Skeletal muscle cell (primary cell): ENCODE measurements at regions not wholly inside any gene's neighbourhood (a gene's known extent, or its start where the extent isn't known, plus 50 kb on each side); places are given as distances from the start of the nearest gene placed in this dataset.
"Not testable (repeated sequence)": the region's sequence is repeated elsewhere in the genome, so short reads cannot be mapped to it uniquely, and the experiment has no call there.

ENCODE experiments used
- DNase-seq: peaks from one replicate; pipeline ENCODE4 v3.0.0-alpha.2; 2010; ENCODE audit warnings: low read depth
- H3K4me3 ChIP-seq: 2 replicates; pipeline ENCODE4 v1.5.1; 2011; ENCODE audit warnings: low read depth, mild to moderate bottlenecking, control low read depth, low read length, moderate library complexity

DNA sequence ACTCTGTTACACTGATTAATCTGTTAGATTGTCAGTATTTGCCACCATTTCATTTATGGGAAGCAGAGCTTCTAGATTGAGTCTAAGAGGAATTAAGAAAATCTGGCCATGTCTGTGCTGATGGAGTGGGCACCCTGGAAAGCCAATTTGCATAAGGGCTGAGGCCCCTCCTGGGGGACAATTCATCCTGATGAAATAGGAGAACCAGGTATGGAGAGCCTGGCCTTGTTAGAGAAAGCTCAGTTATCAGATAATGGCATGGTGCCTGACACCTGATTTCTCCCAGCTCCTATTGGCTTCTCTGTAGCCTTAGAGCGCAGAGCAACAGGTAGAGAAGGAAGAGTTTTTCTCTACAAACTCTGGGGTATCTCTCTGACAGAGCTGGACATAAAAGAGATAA, 114.2 kb downstream of the EBLN2 start:
- H3K4me3 ChIP-seq, result no peak overlapping the region
- DNase-seq, result no peak

DNA sequence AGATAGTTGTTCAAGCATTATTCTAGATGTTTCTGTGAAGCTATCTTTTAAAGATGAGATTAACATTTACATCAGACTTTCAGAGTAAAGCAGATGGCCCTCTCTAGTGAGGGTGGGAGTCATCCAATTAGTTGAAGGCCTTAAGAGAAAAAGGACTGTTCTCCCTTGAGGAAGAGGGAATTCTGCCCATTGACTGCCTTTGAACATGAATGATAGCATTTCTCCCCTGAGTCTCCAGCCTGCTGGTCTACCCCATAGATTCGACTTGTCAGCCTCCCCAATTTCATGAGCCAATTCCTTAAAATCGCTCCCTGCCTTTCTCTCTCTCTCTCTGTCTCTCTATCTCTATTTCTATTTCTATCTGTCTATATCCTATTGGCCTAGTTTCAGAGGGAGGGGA, 115.5 kb downstream of the EBLN2 start:
- H3K4me3 ChIP-seq, result no peak overlapping the region

DNA sequence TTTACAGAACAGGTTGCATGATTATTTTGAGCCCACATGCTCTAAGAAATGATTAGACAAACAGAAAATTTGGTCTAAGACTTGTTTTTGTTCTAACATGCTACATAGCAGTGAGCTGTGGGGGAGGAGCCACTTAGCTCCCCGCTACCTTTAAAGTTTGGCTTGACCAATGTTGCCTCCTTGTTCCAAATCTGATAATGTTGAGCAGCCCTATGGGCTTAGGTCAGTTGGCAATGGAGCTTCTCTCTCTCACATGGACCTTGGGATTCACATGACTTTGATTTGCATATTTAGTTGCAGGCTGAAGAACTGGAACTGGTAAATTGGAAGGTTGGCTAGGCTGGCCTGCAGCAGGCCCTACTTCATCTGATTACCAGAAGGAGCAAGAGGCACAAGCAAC, 116.4 kb downstream of the EBLN2 start:
- no peak for DNase-seq
- no peak overlapping the region for H3K4me3 ChIP-seq

More for the DNA sequence above, 115.5 kb downstream of the EBLN2 start:
- DNase-seq, result no peak

DNA sequence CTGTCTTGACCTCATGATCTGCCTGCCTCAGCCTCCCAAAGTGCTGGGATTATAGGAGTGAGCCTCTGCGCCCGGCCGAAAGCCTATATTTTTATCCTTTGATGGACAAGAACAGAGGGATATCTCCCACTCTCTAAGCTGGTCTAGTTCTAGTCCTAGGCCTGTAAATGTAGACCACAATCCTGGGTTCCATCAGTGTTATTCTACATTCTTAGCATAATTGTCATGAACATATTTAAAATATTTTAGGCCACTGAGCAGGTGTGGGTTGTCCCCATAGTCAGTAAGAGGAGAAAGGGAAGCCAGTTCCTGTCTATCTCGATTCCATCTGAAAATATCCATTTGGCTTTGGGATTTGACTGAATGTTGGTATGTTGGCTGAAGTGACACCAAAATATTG, 118.1 kb downstream of the EBLN2 start:
- H3K4me3 ChIP-seq, result no peak overlapping the region
- peak; percentile 7 for DNase-seq

DNA sequence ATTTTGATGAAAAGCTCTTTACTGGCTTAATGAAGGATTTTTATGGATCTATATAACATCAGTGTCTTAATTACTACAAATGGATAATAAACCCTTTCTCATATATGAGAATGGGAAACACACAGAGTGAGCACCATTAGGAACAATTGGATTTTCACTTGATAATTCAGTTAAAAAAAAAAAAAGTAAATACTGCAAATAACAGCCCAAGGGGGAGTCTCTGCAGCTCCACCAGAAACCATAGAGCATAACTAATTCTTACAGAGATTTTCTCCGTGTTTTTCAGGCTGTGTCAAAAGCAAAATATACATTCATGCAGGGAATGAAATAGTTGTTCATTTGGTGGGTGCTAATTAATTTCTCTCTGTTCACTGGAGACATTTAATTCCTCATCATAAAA, 125.3 kb downstream of the EBLN2 start:
- DNase-seq, result no peak

DNA sequence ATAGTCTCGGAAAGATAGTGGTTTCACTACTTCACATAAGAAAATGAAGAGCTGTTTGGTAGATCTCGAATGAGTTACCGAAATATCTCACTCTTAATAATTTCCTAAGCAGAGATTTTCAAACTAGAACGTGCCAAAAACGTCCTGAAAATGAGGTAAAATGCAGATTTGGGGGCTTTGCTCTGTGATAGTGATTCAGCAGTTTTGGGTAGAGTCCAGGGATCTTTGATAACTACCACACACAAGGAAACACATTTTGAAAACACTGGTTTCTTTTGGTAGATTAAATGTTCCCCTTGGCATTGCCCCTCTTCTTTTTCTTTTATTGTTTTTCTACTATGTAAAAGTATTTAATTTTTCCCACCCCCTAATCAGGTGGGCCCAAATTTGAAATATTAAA, 125.9 kb downstream of the EBLN2 start:
- H3K4me3 ChIP-seq, result no peak overlapping the region
- no peak for DNase-seq

More for the DNA sequence above, 125.3 kb downstream of the EBLN2 start:
- no peak overlapping the region for H3K4me3 ChIP-seq

DNA sequence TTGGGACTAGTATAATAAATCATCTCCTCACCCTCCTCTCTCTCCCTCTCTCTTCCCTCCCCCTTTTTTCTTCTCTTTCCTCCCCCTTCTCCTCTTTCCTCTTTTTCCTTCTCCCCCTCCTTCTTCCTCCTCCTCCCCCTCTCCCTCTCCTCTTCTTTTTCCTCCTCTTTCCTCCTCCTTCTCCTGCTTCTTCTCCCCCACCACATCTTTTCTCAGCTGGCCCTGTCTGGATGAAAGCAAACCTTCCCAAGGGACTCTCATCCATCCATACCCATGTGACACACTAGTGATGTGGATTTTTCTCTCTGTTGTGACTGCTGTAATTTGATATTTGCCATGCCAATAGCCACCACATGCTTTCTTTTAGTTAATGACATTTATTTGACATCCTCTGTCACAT, 127.2 kb downstream of the EBLN2 start:
- no peak for DNase-seq
- no peak overlapping the region for H3K4me3 ChIP-seq

DNA sequence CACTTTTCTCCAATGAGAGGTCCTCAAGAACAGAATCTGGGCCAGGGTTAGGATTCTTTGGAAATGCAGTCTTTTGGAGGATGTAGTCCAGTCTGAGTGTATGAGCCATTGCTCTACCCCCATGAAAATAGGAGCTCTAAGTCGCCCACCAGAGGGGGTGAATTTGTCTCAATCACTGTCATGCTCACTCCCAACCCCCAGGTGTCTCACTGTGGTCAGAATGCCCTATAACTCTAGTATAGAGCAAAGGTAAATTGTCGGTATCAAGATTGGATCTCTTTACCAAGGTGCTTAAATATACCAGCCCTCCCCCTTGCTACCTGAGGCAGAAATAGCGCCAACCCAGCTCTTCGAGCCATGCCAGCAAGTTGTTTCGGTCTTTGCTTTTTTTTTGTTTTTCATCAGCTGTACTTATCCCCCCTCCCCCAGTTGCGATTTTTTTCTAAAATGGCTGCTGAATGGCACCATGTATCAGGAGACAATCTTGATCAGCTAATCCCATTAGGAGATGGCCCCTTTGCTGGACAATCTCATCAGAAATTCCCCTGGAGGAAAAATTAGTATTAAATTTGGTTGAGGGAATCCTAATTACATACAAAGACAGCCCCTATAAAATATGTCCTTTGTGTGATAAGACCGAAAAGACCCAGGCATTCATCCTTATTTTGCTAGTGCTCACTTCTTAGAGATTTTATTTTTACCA, 130.7 kb downstream of the EBLN2 start:
- no peak overlapping the region for H3K4me3 ChIP-seq
- DNase-seq, result no peak

DNA sequence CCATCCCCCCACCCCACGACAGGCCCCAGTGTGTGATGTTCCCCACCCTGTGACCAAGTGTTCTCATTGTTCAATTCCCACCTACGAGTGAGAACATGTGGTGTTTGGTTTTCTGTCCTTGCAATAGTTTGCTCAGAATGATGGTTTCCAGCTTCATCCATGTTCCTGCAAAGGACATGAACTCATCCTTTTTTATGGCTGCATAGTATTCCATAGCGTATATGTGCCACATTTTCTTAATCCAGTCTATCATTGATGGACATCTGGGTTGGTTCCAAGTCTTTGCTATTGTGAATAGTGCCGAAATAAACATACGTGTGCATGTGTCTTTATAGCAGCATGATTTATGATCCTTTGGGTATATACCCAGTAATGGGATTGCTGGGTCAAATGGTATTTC, 132.5 kb downstream of the EBLN2 start:
- not testable (repeated sequence) for DNase-seq, H3K4me3 ChIP-seq

DNA sequence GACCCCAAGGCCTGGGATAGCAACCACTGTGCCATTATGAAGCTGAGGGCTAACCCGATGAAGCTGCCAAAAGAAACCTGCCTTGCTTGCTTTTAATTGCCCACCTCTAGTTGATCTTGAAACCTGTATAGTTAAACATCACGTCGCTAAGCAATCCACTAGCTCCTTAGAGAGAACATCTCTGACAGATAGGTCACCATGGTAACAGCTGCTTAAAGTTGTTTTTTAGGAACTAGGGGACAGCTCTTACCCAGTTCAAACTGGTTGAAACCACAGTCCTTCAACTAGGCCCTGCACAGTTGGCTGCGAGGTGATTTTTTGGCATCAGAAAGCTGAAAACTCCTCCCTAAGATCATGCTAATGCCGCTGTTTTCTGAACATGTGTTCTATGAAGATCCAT, 135.7 kb downstream of the EBLN2 start:
- no peak overlapping the region for H3K4me3 ChIP-seq
- DNase-seq, result no peak

DNA sequence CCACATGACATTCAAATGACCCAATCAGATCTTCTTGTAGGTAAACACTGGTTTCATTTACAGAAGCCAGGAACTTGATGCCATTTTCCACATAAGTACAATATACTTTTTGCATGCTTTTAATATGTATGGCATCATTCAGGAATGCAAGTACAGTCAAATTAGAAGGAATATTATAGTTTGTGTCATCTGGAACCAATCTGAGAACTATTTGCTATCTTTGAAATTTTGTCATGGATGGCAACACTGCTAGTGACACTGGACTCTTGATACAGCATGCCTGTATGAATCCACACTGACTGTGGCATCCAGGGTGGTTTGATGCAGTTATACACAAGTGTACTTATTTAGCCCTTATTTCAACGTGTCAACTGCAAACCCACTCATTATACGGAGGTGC, 141.6 kb downstream of the EBLN2 start:
- no peak overlapping the region for H3K4me3 ChIP-seq
- DNase-seq, result no peak

DNA sequence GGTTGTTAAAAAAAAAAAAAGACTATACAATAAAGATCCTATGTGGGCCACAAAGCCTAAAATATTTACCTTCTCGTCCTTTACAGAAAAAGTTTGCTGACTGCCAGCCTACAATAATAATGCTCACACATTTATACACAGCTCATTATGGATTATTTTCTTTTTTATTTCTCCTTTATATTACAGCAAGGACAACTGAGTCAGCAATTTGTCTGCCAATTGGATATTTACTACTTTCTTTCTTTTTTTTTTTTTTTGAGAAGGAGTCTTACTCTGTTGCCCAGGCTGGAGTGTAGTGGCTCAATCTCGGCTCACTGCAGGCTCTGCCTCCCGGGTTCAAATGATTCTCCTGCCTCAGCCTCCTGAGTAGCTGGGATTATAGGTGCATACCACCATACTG, 142.2 kb downstream of the EBLN2 start:
- H3K4me3 ChIP-seq, result no peak overlapping the region
- no peak for DNase-seq

DNA sequence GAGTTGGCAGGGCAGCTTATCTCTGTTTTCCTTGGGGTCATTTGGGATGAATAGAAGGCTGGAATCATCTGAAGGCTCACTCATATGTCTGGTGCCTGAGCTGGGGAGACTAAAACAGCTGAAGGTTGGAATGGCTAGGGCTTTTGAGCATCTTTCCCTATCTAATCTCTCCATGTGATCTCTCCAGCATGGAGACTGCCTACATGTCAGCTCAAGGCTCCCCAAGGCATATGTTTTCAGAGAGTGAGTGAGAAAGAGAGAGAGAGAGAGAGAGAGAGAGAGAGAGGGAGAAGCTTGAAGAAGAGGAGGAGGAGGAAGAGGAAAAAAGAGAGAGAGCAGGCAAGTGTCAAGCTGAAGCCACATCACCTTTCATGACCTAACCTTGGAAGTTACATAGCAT, 143.4 kb downstream of the EBLN2 start:
- no peak for DNase-seq
- no peak overlapping the region for H3K4me3 ChIP-seq

DNA sequence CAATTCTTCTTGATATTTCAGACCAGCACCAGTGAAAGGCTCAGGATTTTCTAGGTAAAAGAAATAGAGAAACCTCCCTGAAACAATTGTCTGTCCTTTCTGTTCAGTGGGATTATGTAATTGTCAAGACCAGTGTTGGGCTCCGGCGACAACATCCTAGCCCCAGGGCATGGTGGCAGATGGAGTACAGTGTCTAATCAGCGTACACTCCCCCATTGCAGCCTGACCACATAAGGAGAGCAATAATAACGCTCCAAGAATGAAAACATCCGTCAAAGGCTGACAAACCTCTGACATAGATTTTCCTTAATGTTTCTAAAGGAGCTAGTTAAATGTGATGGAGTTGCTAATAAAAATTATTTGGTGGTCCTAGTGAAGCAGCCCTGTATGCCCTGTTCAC, 144.6 kb downstream of the EBLN2 start:
- DNase-seq, result no peak
- H3K4me3 ChIP-seq, result no peak overlapping the region

DNA sequence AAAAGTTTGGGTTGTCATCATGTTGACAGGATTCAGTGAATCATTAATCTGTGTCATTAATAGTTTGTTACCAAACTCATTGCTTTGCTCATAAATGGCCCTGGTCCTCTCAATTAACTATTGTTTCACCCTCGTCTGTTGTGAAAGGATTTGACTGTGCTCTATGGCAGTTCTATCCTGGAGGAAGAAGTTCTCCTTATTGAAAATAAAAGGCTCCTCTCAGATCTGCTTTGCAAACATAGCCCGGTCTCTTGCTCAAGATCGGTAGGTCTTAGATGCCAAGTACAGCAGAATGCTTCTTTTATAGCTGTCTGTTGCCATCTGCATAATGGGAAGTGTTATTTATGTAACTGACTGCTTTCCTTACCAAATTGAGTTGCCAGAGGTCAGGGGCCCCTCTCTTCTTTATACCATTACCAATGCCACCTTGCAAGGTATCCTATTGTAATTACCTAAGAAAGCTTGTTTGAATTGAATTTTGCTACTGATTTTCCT, 146.5 kb downstream of the EBLN2 start:
- no peak for DNase-seq
- no peak overlapping the region for H3K4me3 ChIP-seq

DNA sequence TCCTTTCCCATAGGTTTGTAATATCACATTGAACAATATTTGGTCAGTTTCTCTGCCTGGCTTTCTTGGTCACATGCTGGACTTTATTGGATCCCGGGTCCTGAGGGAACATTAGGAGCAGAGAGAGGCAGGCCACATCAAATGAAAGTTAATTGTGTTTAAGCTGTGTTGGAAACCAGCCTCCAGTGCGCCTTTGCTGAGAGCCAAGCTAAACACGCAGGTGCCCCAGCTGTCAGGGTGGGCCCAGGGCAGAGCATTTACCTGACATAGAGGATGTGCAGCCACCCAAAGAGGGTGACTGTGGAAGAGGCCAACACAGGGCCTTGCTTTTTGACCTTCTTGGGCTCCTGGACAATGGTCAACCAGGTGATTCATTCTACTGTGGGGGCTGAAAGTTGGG, 149.3 kb downstream of the EBLN2 start:
- no peak overlapping the region for H3K4me3 ChIP-seq
- no peak for DNase-seq

DNA sequence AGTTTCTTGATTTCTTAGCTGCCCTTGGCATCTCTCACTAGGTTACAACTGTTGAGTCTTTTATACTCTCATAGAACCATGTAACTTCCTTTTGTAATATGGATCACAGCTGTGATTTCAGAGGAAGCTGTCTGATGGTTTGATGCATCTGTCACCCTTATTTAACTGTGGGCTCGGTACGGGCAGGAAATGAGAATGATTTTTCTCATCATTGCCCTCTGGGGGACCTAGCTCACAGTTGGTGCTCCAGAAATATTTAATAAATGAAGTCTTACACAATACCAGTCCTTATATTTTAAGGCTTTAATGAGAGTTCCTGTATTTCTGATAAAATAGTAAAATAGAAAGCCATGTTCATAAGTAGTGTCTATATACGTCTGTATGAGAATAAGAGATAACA, 151.2 kb downstream of the EBLN2 start:
- DNase-seq, result no peak

DNA sequence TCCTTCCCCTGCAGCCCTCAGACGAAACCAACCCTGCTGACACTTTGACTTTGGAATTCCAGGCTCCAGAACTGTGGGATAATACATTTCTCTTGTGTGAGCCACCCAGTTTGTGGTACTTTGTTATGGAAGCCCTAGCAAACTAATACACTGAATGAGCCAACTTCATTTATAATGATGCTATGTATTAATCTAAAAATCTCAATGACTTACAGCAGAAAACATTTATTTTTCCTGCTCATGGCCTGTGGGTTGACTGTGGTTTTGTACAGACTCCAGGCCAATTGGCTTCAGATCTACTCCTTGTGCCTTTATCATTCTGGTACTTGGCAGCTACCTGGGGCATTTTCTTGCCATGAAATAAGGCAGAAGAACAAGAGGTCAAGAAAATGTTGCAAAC, 152.4 kb downstream of the EBLN2 start:
- H3K4me3 ChIP-seq, result no peak overlapping the region
- DNase-seq, result no peak

More for the DNA sequence above, 151.2 kb downstream of the EBLN2 start:
- H3K4me3 ChIP-seq, result no peak overlapping the region

DNA sequence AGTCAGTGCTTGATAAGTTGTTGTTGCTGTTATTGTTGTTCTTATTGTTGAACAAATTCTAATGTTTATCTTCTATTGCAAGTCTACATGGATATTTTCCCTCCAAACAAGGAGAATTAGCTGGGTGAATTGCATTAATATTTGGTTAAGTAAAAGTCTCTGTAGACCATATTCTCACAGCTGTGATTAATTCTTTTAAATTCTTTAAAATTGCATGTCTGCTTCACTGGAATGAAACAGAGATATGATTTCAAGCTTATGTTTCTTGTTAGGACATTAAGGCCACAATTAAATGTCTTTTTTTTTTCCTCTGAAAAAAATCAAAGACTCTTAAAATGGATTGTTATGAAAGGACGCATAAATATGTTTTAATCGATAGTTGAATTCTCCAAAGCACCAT, 153.4 kb downstream of the EBLN2 start:
- no peak for DNase-seq
- H3K4me3 ChIP-seq, result no peak overlapping the region

DNA sequence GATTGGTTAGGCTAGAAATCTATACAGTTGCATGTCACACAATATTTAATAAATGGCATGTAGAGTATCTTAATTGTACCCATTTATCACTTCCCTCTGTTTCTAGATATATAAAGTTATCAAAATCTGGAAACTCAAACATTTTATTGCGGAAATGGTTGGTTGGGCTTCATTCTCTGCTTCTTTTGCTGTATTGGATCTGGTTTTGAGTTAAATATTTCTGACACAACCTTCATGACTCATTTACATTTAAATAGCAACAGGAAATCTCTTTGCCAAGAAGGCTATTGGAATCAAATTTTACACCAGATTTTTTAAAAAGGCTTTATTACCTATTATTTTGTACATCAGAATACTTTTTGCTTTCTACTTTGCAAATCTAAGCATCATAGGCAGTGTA, 153.8 kb downstream of the EBLN2 start:
- no peak for DNase-seq
- no peak overlapping the region for H3K4me3 ChIP-seq

DNA sequence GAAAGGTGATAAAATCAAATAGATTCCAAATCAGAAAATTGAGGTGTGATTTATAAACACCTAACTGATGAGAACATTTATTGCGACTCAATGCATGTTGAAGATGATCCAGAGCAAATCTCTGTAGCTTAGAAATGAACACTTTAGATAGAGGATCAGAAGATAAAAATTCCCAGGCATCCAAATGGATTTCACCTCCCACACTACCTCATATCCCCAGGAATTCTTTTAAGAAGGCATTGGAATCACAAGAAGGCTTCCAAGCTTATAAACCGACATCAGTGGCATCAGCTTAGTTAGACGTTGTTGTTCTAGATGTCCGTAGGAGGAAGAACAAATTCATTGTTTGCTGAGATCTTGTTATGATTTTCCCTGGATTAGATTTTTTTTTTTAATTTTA, 154.4 kb downstream of the EBLN2 start:
- no peak overlapping the region for H3K4me3 ChIP-seq
- DNase-seq, result no peak

DNA sequence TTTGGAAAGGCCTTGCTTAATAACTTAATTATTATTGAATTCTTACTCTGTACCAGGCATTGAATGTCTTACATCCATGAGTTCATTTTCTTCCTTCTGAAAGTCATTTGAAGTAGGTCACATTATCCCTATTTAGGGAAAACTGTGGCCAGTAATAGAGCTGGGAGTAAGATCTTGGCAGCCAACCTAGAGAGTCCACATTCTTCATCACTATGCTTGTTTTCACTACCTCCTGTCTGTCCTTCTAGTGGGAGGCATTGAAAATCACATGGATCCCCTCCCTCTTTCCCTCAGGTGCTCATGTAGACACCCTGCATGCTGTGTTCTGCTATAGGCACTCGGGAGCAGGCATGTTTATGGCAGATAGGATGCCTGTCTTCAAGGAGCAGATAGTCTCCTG, 154.9 kb downstream of the EBLN2 start:
- H3K4me3 ChIP-seq, result no peak overlapping the region
- DNase-seq, result no peak
